A549 (cell line): ENCODE measurements at regions not wholly inside any gene's neighbourhood (a gene's known extent, or its start where the extent isn't known, plus 50 kb on each side); places are given as distances from the start of the nearest gene placed in this dataset.

Experiments used
- ATAC-seq, 2 experiments: fragments of 200-7000 bp in 1 of 2; fragments of >200 bp in 1 of 2; cut with Nextera tagmentation in 1 of 2; cut with Tn5 transposase in 1 of 2; 3 replicates each; pipeline versions ENCODE4 v1.8.0 to v1.9.1; 2018 to 2020; ENCODE audit warnings: mild to moderate bottlenecking in 1 of 2, moderate library complexity in 1 of 2
- CTCF ChIA-PET: fragments of 300-600 bp; sonication (Branson Sonifier 250); formaldehyde crosslinking; extraction: SDS; loops from one replicate; lab custom pipeline; 2021; ENCODE audit warnings: antibody characterized with exemption, inconsistent platforms; lab: Yijun Ruan, JAX
- POLR2A ChIA-PET: fragments of 350-600 bp; formaldehyde crosslinking; extraction: SDS; loops from one replicate; lab custom pipeline; 2021; ENCODE audit warnings: antibody characterized with exemption, inconsistent platforms; lab: Yijun Ruan, JAX
- DNase-seq, 2 experiments: peaks; one replicate each; pipeline versions ENCODE4 v3.0.0 to v3.0.0-alpha.2; 2011 to 2016; ENCODE audit warnings: low read depth in 1 of 2, low spot score in 1 of 2
- FAIRE-seq: peaks from 2 replicates; lab custom pipeline; 2011; peaks lifted over from hg19 to GRCh38; lab: Jason Lieb, UNC
- H3K27ac ChIP-seq, 2 experiments: fragments of >200 bp; sonication (Bioruptor Twin); formaldehyde crosslinking; 3 replicates each; pipeline ENCODE4 v1.5.1; 2016 to 2017
- H3K4me1 ChIP-seq: fragments of >200 bp; sonication (Bioruptor Twin); formaldehyde crosslinking; 3 replicates; pipeline ENCODE4 v1.6.1; 2016
- H3K4me2 ChIP-seq: fragments of >200 bp; sonication (Bioruptor Twin); formaldehyde crosslinking; 3 replicates; pipeline ENCODE4 v1.6.1; 2016
- H3K4me3 ChIP-seq: fragments of >200 bp; sonication (Bioruptor Twin); formaldehyde crosslinking; 3 replicates; pipeline ENCODE4 v1.5.1; 2016
- H3K9me3 ChIP-seq: fragments of >200 bp; sonication (Bioruptor Twin); formaldehyde crosslinking; 3 replicates; pipeline ENCODE4 v1.6.1; 2016
- CBX2 ChIP-seq: fragments of 200-600 bp; sonication (generic); IDR thresholded peaks from 2 replicates; pipeline ENCODE4 v1.6.1; 2016; ENCODE audit warnings: low read depth, mild to moderate bottlenecking, borderline replicate concordance
- CEBPB ChIP-seq, 2 experiments: fragments of >200 bp in 1 of 2; sonication (Bioruptor Twin) in 1 of 2; formaldehyde crosslinking in 1 of 2; IDR thresholded peaks; 2 replicates each; pipeline ENCODE4 v1.6.1; 2012 to 2016
- CHD2 ChIP-seq: fragments of 150-350 bp; IDR thresholded peaks from 2 replicates; pipeline ENCODE4 v1.6.1; 2014; ENCODE audit warnings: low read length; ENCODE audit not compliant: partially characterized antibody
- CHD4 ChIP-seq: fragments of 200-600 bp; sonication (generic); IDR thresholded peaks from 2 replicates; pipeline ENCODE4 v1.6.1; 2016; ENCODE audit warnings: antibody characterized with exemption, mild to moderate bottlenecking, borderline replicate concordance
- CTCF ChIP-seq: fragments of >200 bp; sonication (Bioruptor Twin); formaldehyde crosslinking; IDR thresholded peaks from 3 replicates; pipeline ENCODE4 v1.5.1; 2016
- EHMT2 ChIP-seq: fragments of 200-600 bp; sonication (generic); IDR thresholded peaks from 2 replicates; pipeline ENCODE4 v1.6.1; 2016; ENCODE audit warnings: antibody characterized with exemption, low read depth, mild to moderate bottlenecking, moderate library complexity
- ESRRA ChIP-seq: fragments of 150-350 bp; IDR thresholded peaks from 2 replicates; pipeline ENCODE4 v1.6.1; 2014; ENCODE audit warnings: mild to moderate bottlenecking, low read length, borderline replicate concordance
- FOXS1 ChIP-seq: fragments of 250-450 bp; sonication (Bioruptor Pico); IDR thresholded peaks from 2 replicates; pipeline ENCODE4 v1.5.0; 2020; ENCODE audit warnings: mild to moderate bottlenecking, moderate library complexity
- HDAC2 ChIP-seq: fragments of 200-600 bp; sonication (generic); IDR thresholded peaks from 2 replicates; pipeline ENCODE4 v1.6.1; 2016
- HOXA7 ChIP-seq: fragments of 250-450 bp; sonication (Bioruptor Pico); IDR thresholded peaks from 2 replicates; pipeline ENCODE4 v1.5.0; 2020; ENCODE audit warnings: mild to moderate bottlenecking, moderate library complexity
- HOXB13 ChIP-seq: fragments of 250-450 bp; sonication (Bioruptor Pico); IDR thresholded peaks from 2 replicates; pipeline ENCODE4 v1.5.0; 2020; ENCODE audit warnings: low read depth, mild to moderate bottlenecking, moderate library complexity
- JUNB ChIP-seq: fragments of >200 bp; sonication (Bioruptor Twin); formaldehyde crosslinking; IDR thresholded peaks from 2 replicates; pipeline ENCODE4 v1.6.1; 2016
- KDM5A ChIP-seq: fragments of 200-600 bp; sonication (generic); IDR thresholded peaks from 2 replicates; pipeline ENCODE4 v1.6.1; 2016; ENCODE audit warnings: antibody characterized with exemption, mild to moderate bottlenecking
- MAFK ChIP-seq: fragments of 450-650 bp; IDR thresholded peaks from 2 replicates; pipeline ENCODE4 v1.6.1; 2014; ENCODE audit not compliant: partially characterized antibody
- MAZ ChIP-seq: fragments of 150-350 bp; IDR thresholded peaks from 2 replicates; pipeline ENCODE4 v1.6.1; 2014; ENCODE audit warnings: antibody characterized with exemption, low read depth, low read length, borderline replicate concordance
- PHF8 ChIP-seq: fragments of 200-600 bp; sonication (generic); IDR thresholded peaks from 2 replicates; pipeline ENCODE4 v1.6.1; 2016; ENCODE audit warnings: low read depth, mild to moderate bottlenecking, antibody characterized with exemption, moderate library complexity, borderline replicate concordance
- POLR2A ChIP-seq: IDR thresholded peaks from 2 replicates; pipeline ENCODE4 v1.6.1; 2012; ENCODE audit warnings: mild to moderate bottlenecking, low read length
- POLR2AphosphoS2 ChIP-seq: conservative IDR thresholded peaks from 2 replicates; pipeline ENCODE4 v1.6.1; 2012; ENCODE audit warnings: low read length, improper control_type of control experiment, inconsistent platforms
- RAD21 ChIP-seq, 2 experiments: fragments of >200 bp in 1 of 2; sonication (Bioruptor Twin) in 1 of 2; formaldehyde crosslinking in 1 of 2; IDR thresholded peaks in 1 of 2; conservative IDR thresholded peaks in 1 of 2; 2 replicates in 1 of 2; 3 replicates in 1 of 2; pipeline ENCODE4 v1.6.1; 2012 to 2018; ENCODE audit warnings: inconsistent platforms in 1 of 2
- RARB ChIP-seq: fragments of 250-450 bp; sonication (Bioruptor Pico); IDR thresholded peaks from 2 replicates; pipeline ENCODE4 v1.8.0; 2021; ENCODE audit warnings: mild to moderate bottlenecking, moderate library complexity
- RFX5 ChIP-seq: fragments of 450-650 bp; IDR thresholded peaks from 2 replicates; pipeline ENCODE4 v1.7.1; 2014; ENCODE audit warnings: antibody characterized with exemption, mild to moderate bottlenecking, moderate library complexity
- SMC3 ChIP-seq: fragments of >200 bp; sonication (Bioruptor Twin); formaldehyde crosslinking; IDR thresholded peaks from 3 replicates; pipeline ENCODE4 v1.6.1; 2018; ENCODE audit warnings: inconsistent platforms
- TFCP2L1 ChIP-seq: fragments of 250-450 bp; sonication (Bioruptor Pico); IDR thresholded peaks from 2 replicates; pipeline ENCODE4 v1.5.0; 2021; ENCODE audit warnings: mild to moderate bottlenecking
- USF2 ChIP-seq: fragments of 450-650 bp; IDR thresholded peaks from 2 replicates; pipeline ENCODE4 v1.6.1; 2014; ENCODE audit warnings: antibody characterized with exemption
- ZC3H11A ChIP-seq: fragments of 450-650 bp; IDR thresholded peaks from 2 replicates; pipeline ENCODE4 v1.6.1; 2014; ENCODE audit warnings: antibody characterized with exemption, mild to moderate bottlenecking
- ZNF302 ChIP-seq: fragments of 250-450 bp; sonication (Bioruptor Pico); IDR thresholded peaks from 2 replicates; pipeline ENCODE4 v1.9.0; 2021; ENCODE audit warnings: inconsistent platforms, mild to moderate bottlenecking, moderate library complexity
- WGBS: methylation state at CpG from one replicate; pipeline ENCODE4 v1.1.6; 2017; ENCODE audit errors: missing lambda C conversion rate; 5-methylcytosine and 5-hydroxymethylcytosine counted together

GRCh38 chr2:62410015-62410453 is 96.0 kb downstream of the TMEM17 start:
- DNase-seq (no peak), ATAC-seq (no peak; a peak in 1 of 6 replicates), FAIRE-seq (no peak)
- 0 out of 3 replicates have a peak, but pooled peaks have one; percentile 9 for TF ChIP-seq CTCF
- TF ChIP-seq POLR2AphosphoS2 = no peak
- no peak for TF ChIP-seq MAZ
- TF ChIP-seq RAD21 (conservative IDR thresholded peaks at IDR 0.05 in 1 of 2, IDR thresholded peaks at IDR 0.05 in 1 of 2) = 0 out of 5 replicates have a peak, but pooled peaks of 1 of the 2 experiments have one; percentile 18
- no peak for TF ChIP-seq CEBPB (IDR thresholded peaks at IDR 0.05)
- no peak for TF ChIP-seq POLR2A
- 0 out of 3 replicates have a peak, but pooled peaks have one; percentile 7 for TF ChIP-seq SMC3
- ChIA-PET CTCF (interaction anchor here (0.7 to 10.3 kb wide), 4 partner anchors 12 to 416 kb away, joined by 3 to 127 read pairs (median 5); no protein-coding TSS in a partner anchor), POLR2A (no interaction called here)
- H3K4me2 ChIP-seq = no peak overlapping the region
- 83% methylated on average over 9 of the region's 9 CpGs for WGBS
- H3K27ac ChIP-seq = no peak overlapping the region
- no peaks in the 10 kb centered on the region for H3K9me3 ChIP-seq
- no peak overlapping the region for H3K4me3 ChIP-seq
- H3K4me1 ChIP-seq = peaks cover 22% of the 10 kb centered on the region

- peaks cover 22% of the 10 kb centered on the region for H3K4me1 ChIP-seq
- no peak for FAIRE-seq
- ChIA-PET CTCF (interaction anchor here (0.7 to 10.3 kb wide), 3 partner anchors 11 to 415 kb away, joined by 3 to 127 read pairs (median 3); no protein-coding TSS in a partner anchor), POLR2A (no interaction called here)
- no peak for ATAC-seq
- DNase-seq = no peak
- H3K9me3 ChIP-seq = no peaks in the 10 kb centered on the region
- H3K4me3 ChIP-seq = no peak overlapping the region
- TF ChIP-seq TFCP2L1 (CRISPR knock-in tag) (no peak), HOXB13 (CRISPR knock-in tag) (no peak), EHMT2 (no peak), ESRRA (no peak), HDAC2 (no peak), PHF8 (no peak), ZNF302 (no peak)
- H3K4me2 ChIP-seq = no peak overlapping the region
- no peak overlapping the region for H3K27ac ChIP-seq
- 92% methylated on average over 2 of the region's 2 CpGs for WGBS
Observed at GRCh38 chr2:62409442-62409841, 96.6 kb downstream of the TMEM17 start.

- WGBS = 84% methylated on average over 10 of the region's 10 CpGs
- ChIA-PET CTCF (interaction anchor here (0.6 to 10.3 kb wide), 4 partner anchors 49 to 492 kb away, joined by 3 to 127 read pairs (median 3); no protein-coding TSS in a partner anchor), POLR2A (no interaction called here)
- Histone ChIP-seq H3K27ac (no peak overlapping the region), H3K4me2 (no peak overlapping the region), H3K4me1 (peaks cover 22% of the 10 kb centered on the region), H3K4me3 (no peak overlapping the region), H3K9me3 (no peaks in the 10 kb centered on the region)
- no peak for FAIRE-seq
- TF ChIP-seq RFX5 (no peak), RARB (no peak), USF2 (no peak), KDM5A (no peak), HOXA7 (CRISPR knock-in tag) (no peak), FOXS1 (no peak), CHD4 (no peak), CBX2 (no peak), CHD2 (no peak), MAFK (no peak), JUNB (no peak), ZC3H11A (no peak)
- DNase-seq = no peak
- no peak for ATAC-seq
Observed at GRCh38 chr2:62408241-62408677, 97.7 kb downstream of the TMEM17 start.
